ACC112 (cell line): ENCODE measurements at regions not wholly inside any gene's neighbourhood (a gene's known extent, or its start where the extent isn't known, plus 50 kb on each side); places are given as distances from the start of the nearest gene placed in this dataset.

Experiments
- H2AFZ ChIP-seq: fragments of 200-600 bp; sonication (generic); one replicate; pipeline ENCODE4 v1.6.0; 2017; ENCODE audit warnings: antibody characterized with exemption, low read length; ENCODE audit not compliant: unreplicated experiment
- H3K27ac ChIP-seq: fragments of 200-600 bp; sonication (generic); 2 replicates; pipeline ENCODE4 v1.5.1; 2014; ENCODE audit warnings: low read depth, mild to moderate bottlenecking, antibody characterized with exemption, low read length, moderate library complexity
- H3K27me3 ChIP-seq: fragments of 200-600 bp; sonication (generic); 2 replicates; pipeline ENCODE4 v1.6.1; 2014; ENCODE audit warnings: mild to moderate bottlenecking, antibody characterized with exemption, low read length, moderate library complexity, mixed read lengths; ENCODE audit not compliant: insufficient read depth
- H3K36me3 ChIP-seq: fragments of 200-600 bp; sonication (generic); 2 replicates; pipeline ENCODE4 v1.6.1; 2016; ENCODE audit warnings: mild to moderate bottlenecking, antibody characterized with exemption, low read length, moderate library complexity, mixed read lengths; ENCODE audit not compliant: insufficient read depth
- H3K4me1 ChIP-seq: fragments of 200-600 bp; sonication (generic); one replicate; pipeline ENCODE4 v1.6.1; 2016; ENCODE audit warnings: low read length, mixed read lengths; ENCODE audit not compliant: insufficient read depth, unreplicated experiment, control insufficient read depth
- H3K4me3 ChIP-seq: fragments of 200-600 bp; sonication (generic); 2 replicates; pipeline ENCODE4 v1.5.1; 2014; ENCODE audit warnings: mild to moderate bottlenecking, low read depth, low read length
- H3K79me2 ChIP-seq: fragments of 200-600 bp; sonication (generic); one replicate; pipeline ENCODE4 v1.6.0; 2016; ENCODE audit warnings: low read length; ENCODE audit not compliant: control insufficient read depth, unreplicated experiment, insufficient read depth

GRCh38 chr1:198861636-198862035, 222.8 kb downstream of the PTPRC start:
- Histone ChIP-seq H3K79me2 (peaks cover 2% of the 10 kb centered on the region), H3K27me3 (no peaks in the 10 kb centered on the region), H3K36me3 (peaks cover 4% of the 10 kb centered on the region; the same call in 1 of the 2 replicates), H3K4me3 (no peak overlapping the region), H3K27ac (no peak overlapping the region), H3K4me1 (no peaks in the 10 kb centered on the region), H2AFZ (no peak overlapping the region)

GRCh38 chr1:198864695-198865094, 225.9 kb downstream of the PTPRC start:
- H3K27me3 ChIP-seq, result no peaks in the 10 kb centered on the region
- H3K4me3 ChIP-seq, result no peak overlapping the region
- peaks cover 11% of the 10 kb centered on the region for H3K79me2 ChIP-seq
- H3K36me3 ChIP-seq, result no peaks in the 10 kb centered on the region
- no peak overlapping the region for H3K27ac ChIP-seq
- H2AFZ ChIP-seq, result no peak overlapping the region
- no peaks in the 10 kb centered on the region for H3K4me1 ChIP-seq

- H3K79me2 ChIP-seq, result peaks cover 16% of the 10 kb centered on the region
Observed at GRCh38 chr1:198865319-198865718, 226.5 kb downstream of the PTPRC start.

GRCh38 chr1:198867182-198867581, 228.3 kb downstream of the PTPRC start:
- Histone ChIP-seq H3K27ac (no peak overlapping the region), H3K4me3 (no peak overlapping the region), H3K79me2 (peaks cover 21% of the 10 kb centered on the region), H3K36me3 (no peaks in the 10 kb centered on the region), H2AFZ (no peak overlapping the region), H3K27me3 (no peaks in the 10 kb centered on the region), H3K4me1 (no peaks in the 10 kb centered on the region)

More at GRCh38 chr1:198865319-198865718, 226.5 kb downstream of the PTPRC start:
- Histone ChIP-seq H3K36me3 (no peaks in the 10 kb centered on the region), H3K27ac (no peak overlapping the region), H3K4me3 (no peak overlapping the region), H2AFZ (no peak overlapping the region), H3K4me1 (no peaks in the 10 kb centered on the region), H3K27me3 (no peaks in the 10 kb centered on the region)

- Histone ChIP-seq H3K27me3 (no peaks in the 10 kb centered on the region), H3K4me3 (no peak overlapping the region), H3K4me1 (no peaks in the 10 kb centered on the region), H3K27ac (no peak overlapping the region), H3K36me3 (peaks cover 18% of the 10 kb centered on the region), H2AFZ (no peak overlapping the region), H3K79me2 (peaks cover 23% of the 10 kb centered on the region)
Observed at GRCh38 chr1:198873696-198874230, 234.9 kb downstream of the PTPRC start.

- Histone ChIP-seq H3K36me3 (peaks cover 23% of the 10 kb centered on the region), H3K4me1 (peaks cover 21% of the 10 kb centered on the region)
Observed at GRCh38 chr1:198876371-198876871, 237.6 kb downstream of the PTPRC start.

GRCh38 chr1:198878566-198878965, 239.7 kb downstream of the PTPRC start:
- Histone ChIP-seq H3K36me3 (peaks cover 23% of the 10 kb centered on the region), H2AFZ (no peak overlapping the region), H3K79me2 (peaks cover 29% of the 10 kb centered on the region), H3K27me3 (no peaks in the 10 kb centered on the region), H3K4me3 (no peak overlapping the region), H3K4me1 (peaks cover 34% of the 10 kb centered on the region), H3K27ac (no peak overlapping the region)

More at GRCh38 chr1:198876371-198876871, 237.6 kb downstream of the PTPRC start:
- Histone ChIP-seq H3K79me2 (peaks cover 24% of the 10 kb centered on the region), H3K4me3 (no peak overlapping the region), H3K27me3 (no peaks in the 10 kb centered on the region), H3K27ac (no peak overlapping the region), H2AFZ (no peak overlapping the region)

GRCh38 chr1:198879711-198880306, 241.0 kb downstream of the PTPRC start:
- H3K27ac ChIP-seq, result peak overlapping the region; percentile 99
- peaks cover 29% of the 10 kb centered on the region for H3K79me2 ChIP-seq

GRCh38 chr1:198880397-198880796, 241.6 kb downstream of the PTPRC start:
- H3K36me3 ChIP-seq, result peaks cover 18% of the 10 kb centered on the region
- no peaks in the 10 kb centered on the region for H3K27me3 ChIP-seq
- no peak overlapping the region for H2AFZ ChIP-seq
- peak overlapping the region; percentile 99 for H3K27ac ChIP-seq
- H3K79me2 ChIP-seq, result peaks cover 29% of the 10 kb centered on the region
- H3K4me3 ChIP-seq, result peak overlapping the region; percentile 47; the same call in 1 of the 2 replicates
- H3K4me1 ChIP-seq, result peaks cover 35% of the 10 kb centered on the region

More at GRCh38 chr1:198879711-198880306, 241.0 kb downstream of the PTPRC start:
- no peak overlapping the region for H3K4me3 ChIP-seq
- no peak overlapping the region for H2AFZ ChIP-seq
- peaks cover 35% of the 10 kb centered on the region for H3K4me1 ChIP-seq
- peaks cover 21% of the 10 kb centered on the region for H3K36me3 ChIP-seq
- no peaks in the 10 kb centered on the region for H3K27me3 ChIP-seq

- Histone ChIP-seq H3K4me3 (peak overlapping the region; percentile 47), H3K4me1 (peaks cover 35% of the 10 kb centered on the region), H3K27me3 (no peaks in the 10 kb centered on the region), H3K79me2 (peaks cover 29% of the 10 kb centered on the region), H3K36me3 (peaks cover 14% of the 10 kb centered on the region), H2AFZ (no peak overlapping the region), H3K27ac (peak overlapping the region; percentile 99)
Observed at GRCh38 chr1:198880818-198881597, 242.2 kb downstream of the PTPRC start.
